MM.1S (cell line): ENCODE measurements at regions not wholly inside any gene's neighbourhood (a gene's known extent, or its start where the extent isn't known, plus 50 kb on each side); places are given as distances from the start of the nearest gene placed in this dataset.

Source experiments
- DNase-seq: peaks from one replicate; pipeline ENCODE4 v3.0.0-alpha.2; 2015
- H2AFZ ChIP-seq: fragments of 300-600 bp; sonication (generic); 2 replicates; pipeline ENCODE4 v1.6.0; 2016; ENCODE audit warnings: antibody characterized with exemption, low read length
- H3F3A ChIP-seq: fragments of 300-600 bp; sonication (generic); 2 replicates; pipeline ENCODE4 v1.6.1; 2016; ENCODE audit warnings: mild to moderate bottlenecking, antibody characterized with exemption, low read length, moderate library complexity, mixed read lengths; ENCODE audit not compliant: insufficient read depth
- H3K27ac ChIP-seq: fragments of 300-600 bp; sonication (generic); 2 replicates; pipeline ENCODE4 v1.5.1; 2016; ENCODE audit warnings: mild to moderate bottlenecking, low read length
- H3K27me3 ChIP-seq: fragments of 300-600 bp; sonication (generic); replicated peaks from 2 replicates; pipeline ENCODE4 v1.6.0; 2016; ENCODE audit warnings: low read length; ENCODE audit not compliant: insufficient read depth
- H3K36me3 ChIP-seq: fragments of 300-600 bp; sonication (generic); replicated peaks from 2 replicates; pipeline ENCODE4 v1.6.1; 2016; ENCODE audit warnings: mild to moderate bottlenecking, low read length, mixed read lengths; ENCODE audit not compliant: insufficient read depth
- H3K4me1 ChIP-seq: fragments of 300-600 bp; sonication (generic); 2 replicates; pipeline ENCODE4 v1.6.1; 2016; ENCODE audit warnings: low read length, mixed read lengths
- H3K4me2 ChIP-seq: fragments of 300-600 bp; sonication (generic); 2 replicates; pipeline ENCODE4 v1.6.0; 2016; ENCODE audit warnings: low read depth, low read length
- H3K4me3 ChIP-seq: fragments of 300-600 bp; sonication (generic); 2 replicates; pipeline ENCODE4 v1.5.1; 2016; ENCODE audit warnings: low read length, mixed read lengths
- H3K79me2 ChIP-seq: fragments of 300-600 bp; sonication (generic); 2 replicates; pipeline ENCODE4 v1.6.1; 2016; ENCODE audit warnings: mixed run types, low read length, mixed read lengths
- H3K9ac ChIP-seq: fragments of 300-600 bp; sonication (generic); 2 replicates; pipeline ENCODE4 v1.6.1; 2016; ENCODE audit warnings: low read length, mixed read lengths
- H3K9me2 ChIP-seq: fragments of 300-600 bp; sonication (generic); replicated peaks from 2 replicates; pipeline ENCODE4 v1.6.1; 2016; ENCODE audit warnings: mild to moderate bottlenecking, low read length, mixed read lengths; ENCODE audit not compliant: insufficient read depth
- H3K9me3 ChIP-seq: fragments of 300-600 bp; sonication (generic); replicated peaks from 2 replicates; pipeline ENCODE4 v1.6.1; 2016; ENCODE audit warnings: mild to moderate bottlenecking, low read length, mixed read lengths; ENCODE audit not compliant: insufficient read depth
- H4K20me1 ChIP-seq: fragments of 300-600 bp; sonication (generic); 2 replicates; pipeline ENCODE4 v1.6.1; 2016; ENCODE audit warnings: mild to moderate bottlenecking, low read length, moderate library complexity, mixed read lengths; ENCODE audit not compliant: insufficient read depth
- EZH2 ChIP-seq: fragments of 300-600 bp; sonication (generic); optimal IDR thresholded peaks from 2 replicates; pipeline ENCODE3; 2017; ENCODE audit warnings: low read depth, mild to moderate bottlenecking, antibody characterized with exemption, low read length, mixed read lengths
- EZH2phosphoT487 ChIP-seq: fragments of 300-600 bp; sonication (generic); IDR thresholded peaks from 2 replicates; pipeline ENCODE4 v1.6.1; 2018; ENCODE audit warnings: antibody characterized with exemption, low read length
- TF ChIP-seq, protein P1 (sequence below): fragments of 300-600 bp; sonication (generic); IDR thresholded peaks from 2 replicates; pipeline ENCODE4 v1.5.1; 2016; ENCODE audit warnings: antibody characterized with exemption, low read length, mixed read lengths

DNA sequence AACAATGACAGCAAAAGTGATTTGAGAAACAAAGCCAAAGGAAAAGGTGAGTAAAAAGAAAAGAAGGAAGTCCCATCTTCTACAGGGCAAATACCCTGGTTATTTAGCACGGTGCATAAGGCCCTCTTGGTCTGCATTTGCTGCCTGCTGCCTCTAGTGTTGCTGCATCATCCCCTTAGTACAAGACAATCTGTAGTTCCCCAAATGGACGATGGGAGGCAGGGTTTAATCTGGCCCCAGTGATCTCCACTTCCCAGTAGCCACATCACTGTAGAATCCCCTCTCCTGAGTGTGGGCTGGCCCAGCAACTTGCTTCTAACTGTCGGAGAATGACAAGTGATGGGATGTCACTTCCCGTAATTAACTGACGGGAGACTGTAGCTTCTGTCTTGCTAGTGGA lies 85.1 kb downstream of the CTAGE1 start:
- H2AFZ ChIP-seq, result no peak overlapping the region
- no peaks in the 10 kb centered on the region for H3K9me3 ChIP-seq
- no peaks in the 10 kb centered on the region for H3K4me1 ChIP-seq
- H4K20me1 ChIP-seq, result no peaks in the 10 kb centered on the region
- H3K36me3 ChIP-seq, result no peaks in the 10 kb centered on the region
- H3K79me2 ChIP-seq, result no peaks in the 10 kb centered on the region
- no peaks in the 10 kb centered on the region for H3K27me3 ChIP-seq
- H3K4me3 ChIP-seq, result no peak overlapping the region
- no peaks in the 10 kb centered on the region for H3F3A ChIP-seq
- no peak overlapping the region for H3K9ac ChIP-seq
- no peak overlapping the region for H3K4me2 ChIP-seq
- no peak for DNase-seq
- no peaks in the 10 kb centered on the region for H3K9me2 ChIP-seq
- H3K27ac ChIP-seq, result no peak overlapping the region
- TF ChIP-seq EZH2 (no peak), EZH2phosphoT487 (no peak)
- TF ChIP-seq, protein P1, sequence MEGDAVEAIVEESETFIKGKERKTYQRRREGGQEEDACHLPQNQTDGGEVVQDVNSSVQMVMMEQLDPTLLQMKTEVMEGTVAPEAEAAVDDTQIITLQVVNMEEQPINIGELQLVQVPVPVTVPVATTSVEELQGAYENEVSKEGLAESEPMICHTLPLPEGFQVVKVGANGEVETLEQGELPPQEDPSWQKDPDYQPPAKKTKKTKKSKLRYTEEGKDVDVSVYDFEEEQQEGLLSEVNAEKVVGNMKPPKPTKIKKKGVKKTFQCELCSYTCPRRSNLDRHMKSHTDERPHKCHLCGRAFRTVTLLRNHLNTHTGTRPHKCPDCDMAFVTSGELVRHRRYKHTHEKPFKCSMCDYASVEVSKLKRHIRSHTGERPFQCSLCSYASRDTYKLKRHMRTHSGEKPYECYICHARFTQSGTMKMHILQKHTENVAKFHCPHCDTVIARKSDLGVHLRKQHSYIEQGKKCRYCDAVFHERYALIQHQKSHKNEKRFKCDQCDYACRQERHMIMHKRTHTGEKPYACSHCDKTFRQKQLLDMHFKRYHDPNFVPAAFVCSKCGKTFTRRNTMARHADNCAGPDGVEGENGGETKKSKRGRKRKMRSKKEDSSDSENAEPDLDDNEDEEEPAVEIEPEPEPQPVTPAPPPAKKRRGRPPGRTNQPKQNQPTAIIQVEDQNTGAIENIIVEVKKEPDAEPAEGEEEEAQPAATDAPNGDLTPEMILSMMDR, result no peak

DNA sequence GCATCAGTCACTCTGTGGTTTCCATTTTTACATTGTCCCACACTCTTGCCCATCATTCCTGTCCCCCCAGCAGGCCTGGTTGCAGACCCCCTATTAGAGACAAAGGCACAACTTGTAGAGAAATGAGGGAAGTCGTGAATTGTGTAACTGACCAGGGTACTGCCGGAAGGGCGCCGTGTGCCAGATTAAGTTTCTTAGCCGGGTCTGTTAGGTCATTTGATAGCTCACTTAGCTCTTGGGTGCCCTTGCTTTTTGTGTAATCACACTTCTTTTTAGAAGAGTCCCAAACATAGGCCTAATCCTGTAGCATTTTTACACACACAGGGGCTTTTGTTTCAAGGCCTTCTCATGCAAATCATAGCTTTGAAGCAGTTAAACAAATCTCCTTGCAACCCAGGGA lies 87.2 kb downstream of the CTAGE1 start:
- H3K27ac ChIP-seq, result no peak overlapping the region
- no peaks in the 10 kb centered on the region for H3K9me3 ChIP-seq
- no peaks in the 10 kb centered on the region for H3K36me3 ChIP-seq
- H4K20me1 ChIP-seq, result no peaks in the 10 kb centered on the region
- H3K27me3 ChIP-seq, result no peaks in the 10 kb centered on the region
- H3K79me2 ChIP-seq, result no peaks in the 10 kb centered on the region
- no peaks in the 10 kb centered on the region for H3F3A ChIP-seq
- TF ChIP-seq, protein P1, result no peak
- TF ChIP-seq EZH2phosphoT487, result no peak
- no peaks in the 10 kb centered on the region for H3K4me1 ChIP-seq
- DNase-seq, result no peak
- H3K9me2 ChIP-seq, result no peaks in the 10 kb centered on the region
- no peak overlapping the region for H3K4me2 ChIP-seq
- H2AFZ ChIP-seq, result no peak overlapping the region
- H3K4me3 ChIP-seq, result no peak overlapping the region
- H3K9ac ChIP-seq, result no peak overlapping the region

DNA sequence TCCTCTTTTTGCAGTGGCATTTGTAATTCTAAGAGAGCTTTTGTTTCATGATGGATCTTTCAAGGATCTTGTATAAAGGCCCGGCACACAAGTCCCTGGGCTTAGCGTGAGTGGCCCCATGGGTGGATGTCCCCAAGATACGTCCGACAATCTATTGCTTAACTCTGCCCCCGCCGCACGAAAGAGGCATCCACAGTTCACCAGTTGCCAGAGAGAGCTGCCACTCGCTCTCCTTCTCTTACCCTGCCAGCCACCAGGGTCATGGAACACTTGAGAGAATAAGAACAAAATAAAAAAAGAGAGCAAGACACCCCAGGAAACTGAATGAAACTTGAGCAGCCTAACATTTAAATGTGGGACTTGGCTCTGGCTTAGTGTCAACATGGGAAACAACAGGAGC lies 92.3 kb downstream of the CTAGE1 start:
- Histone ChIP-seq H3K27ac (no peak overlapping the region), H3K9ac (no peak overlapping the region), H3K4me1 (no peaks in the 10 kb centered on the region), H3K27me3 (no peaks in the 10 kb centered on the region), H3K79me2 (no peaks in the 10 kb centered on the region), H3K9me3 (no peaks in the 10 kb centered on the region), H3F3A (no peaks in the 10 kb centered on the region), H3K9me2 (no peaks in the 10 kb centered on the region), H3K36me3 (no peaks in the 10 kb centered on the region), H2AFZ (no peak overlapping the region), H4K20me1 (no peaks in the 10 kb centered on the region), H3K4me3 (no peak overlapping the region), H3K4me2 (no peak overlapping the region)
- no peak for DNase-seq
- TF ChIP-seq, protein P1, result no peak
- TF ChIP-seq EZH2 (no peak), EZH2phosphoT487 (no peak)
